ENCODE measurements at regions not wholly inside any gene's neighbourhood (a gene's known extent, or its start where the extent isn't known, plus 50 kb on each side); places are given as distances from the start of the nearest gene placed in this dataset.

- Histone ChIP-seq H3K9me3 (no peaks in the 10 kb centered on the region), H3K36me3 (ENCODE audit: control insufficient read depth, insufficient read depth, low read length) (no peaks in the 10 kb centered on the region), H3K4me1 (peaks cover under 1% of the 10 kb centered on the region; the same call in 1 of the 2 replicates), H3K27me3 (replicated peaks; ENCODE audit: control insufficient read depth, insufficient read depth, low read length) (no peaks in the 10 kb centered on the region), H3K4me3 (ENCODE audit: low read depth, low read length) (no peak overlapping the region)
- Mint-ChIP-seq H3K9me3 (ENCODE audit: unreplicated experiment) (no peaks in the 10 kb centered on the region), H3K27me3 (ENCODE audit: insufficient read depth, unreplicated experiment) (no peaks in the 10 kb centered on the region), H3K4me1 (ENCODE audit: low read depth, unreplicated experiment) (no peaks in the 10 kb centered on the region), H3K4me3 (ENCODE audit: unreplicated experiment) (no peak overlapping the region), H3K36me3 (ENCODE audit: insufficient read depth, unreplicated experiment) (peaks cover 4% of the 10 kb centered on the region), H3K27ac (ENCODE audit: unreplicated experiment) (no peak overlapping the region)
- no TSS peak for BruUV-seq (replicated peaks)
- POLR2A ChIA-PET: no interaction called here
- TF ChIP-seq, protein P1, sequence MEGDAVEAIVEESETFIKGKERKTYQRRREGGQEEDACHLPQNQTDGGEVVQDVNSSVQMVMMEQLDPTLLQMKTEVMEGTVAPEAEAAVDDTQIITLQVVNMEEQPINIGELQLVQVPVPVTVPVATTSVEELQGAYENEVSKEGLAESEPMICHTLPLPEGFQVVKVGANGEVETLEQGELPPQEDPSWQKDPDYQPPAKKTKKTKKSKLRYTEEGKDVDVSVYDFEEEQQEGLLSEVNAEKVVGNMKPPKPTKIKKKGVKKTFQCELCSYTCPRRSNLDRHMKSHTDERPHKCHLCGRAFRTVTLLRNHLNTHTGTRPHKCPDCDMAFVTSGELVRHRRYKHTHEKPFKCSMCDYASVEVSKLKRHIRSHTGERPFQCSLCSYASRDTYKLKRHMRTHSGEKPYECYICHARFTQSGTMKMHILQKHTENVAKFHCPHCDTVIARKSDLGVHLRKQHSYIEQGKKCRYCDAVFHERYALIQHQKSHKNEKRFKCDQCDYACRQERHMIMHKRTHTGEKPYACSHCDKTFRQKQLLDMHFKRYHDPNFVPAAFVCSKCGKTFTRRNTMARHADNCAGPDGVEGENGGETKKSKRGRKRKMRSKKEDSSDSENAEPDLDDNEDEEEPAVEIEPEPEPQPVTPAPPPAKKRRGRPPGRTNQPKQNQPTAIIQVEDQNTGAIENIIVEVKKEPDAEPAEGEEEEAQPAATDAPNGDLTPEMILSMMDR (IDR thresholded peaks at IDR 0.05; ENCODE audit: insufficient read depth in 1 of 2, low read depth in 1 of 2, low read length in 1 of 2, severe bottlenecking in 1 of 2, unreplicated experiment in 1 of 2): no peak
- CTCF ChIA-PET: no interaction called here
- intact Hi-C loops (cut with micrococcal nuclease; ENCODE audit: unreplicated experiment): loop anchor here (10.0 kb wide), 1 partner anchor 195 kb away; no protein-coding TSS in a partner anchor
- no peak for DNase-seq
Observed at GRCh38 chr3:76879959-76880358, 159.9 kb upstream of the ROBO2 start.

DNA sequence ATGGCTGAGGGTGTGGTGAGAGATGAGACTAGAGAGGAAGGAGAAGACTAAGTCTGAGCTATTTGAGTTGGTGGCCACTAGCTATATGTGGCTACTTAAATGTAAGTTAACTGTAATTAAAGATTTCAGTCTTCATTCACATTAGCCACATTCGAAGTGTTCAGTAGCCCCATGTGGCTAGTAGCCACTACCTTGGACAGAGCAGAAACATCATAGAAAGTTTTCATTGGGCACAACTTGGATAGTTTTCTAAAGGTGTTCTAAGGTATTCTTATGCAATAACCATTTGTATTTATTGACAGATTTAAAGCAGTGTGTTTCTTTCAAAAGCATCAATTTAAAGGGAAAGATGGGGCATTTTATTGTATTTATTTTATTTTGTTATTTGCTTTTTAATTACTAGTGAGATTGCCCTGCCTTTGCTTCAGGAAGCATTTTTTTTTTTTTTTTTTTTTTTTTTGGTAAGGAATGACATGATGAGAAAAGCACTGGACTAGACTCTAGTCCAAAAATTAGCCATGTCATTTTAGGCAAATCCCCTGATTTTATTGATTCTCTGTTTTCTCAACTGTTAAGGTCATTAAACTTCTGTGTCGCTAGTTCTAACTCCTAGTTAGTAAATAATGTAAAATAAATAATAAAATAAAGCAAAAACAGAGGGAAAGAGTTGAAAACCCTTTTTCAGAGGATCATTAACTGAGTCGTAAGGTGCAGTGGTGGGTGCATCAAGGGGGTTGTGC, 153.0 kb upstream of the ROBO2 start:
- no peak overlapping the region for H3K27ac Mint-ChIP-seq (ENCODE audit: unreplicated experiment)
- no peaks in the 10 kb centered on the region for H3K4me1 Mint-ChIP-seq (ENCODE audit: low read depth, unreplicated experiment)
- no TSS peak for BruUV-seq (replicated peaks)
- intact Hi-C loops (cut with micrococcal nuclease; ENCODE audit: unreplicated experiment): no loop called here
- H3K27me3 Mint-ChIP-seq (ENCODE audit: insufficient read depth, unreplicated experiment): no peaks in the 10 kb centered on the region
- Histone ChIP-seq H3K27me3 (replicated peaks; ENCODE audit: control insufficient read depth, insufficient read depth, low read length) (no peaks in the 10 kb centered on the region), H3K4me1 (no peaks in the 10 kb centered on the region), H3K36me3 (ENCODE audit: control insufficient read depth, insufficient read depth, low read length) (no peaks in the 10 kb centered on the region), H3K4me3 (ENCODE audit: low read depth, low read length) (no peak overlapping the region), H3K9me3 (no peaks in the 10 kb centered on the region)
- TF ChIP-seq, protein P1 (IDR thresholded peaks at IDR 0.05; ENCODE audit: insufficient read depth in 1 of 2, low read depth in 1 of 2, low read length in 1 of 2, severe bottlenecking in 1 of 2, unreplicated experiment in 1 of 2): no peak
- H3K9me3 Mint-ChIP-seq (ENCODE audit: unreplicated experiment): no peaks in the 10 kb centered on the region
- ChIA-PET POLR2A (no interaction called here), CTCF (no interaction called here)
- DNase-seq: no peak
- H3K36me3 Mint-ChIP-seq (ENCODE audit: insufficient read depth, unreplicated experiment): peaks cover 1% of the 10 kb centered on the region
- H3K4me3 Mint-ChIP-seq (ENCODE audit: unreplicated experiment): no peak overlapping the region

- H3K4me1 Mint-ChIP-seq (ENCODE audit: low read depth, unreplicated experiment): no peaks in the 10 kb centered on the region
- no peaks in the 10 kb centered on the region for H3K27me3 Mint-ChIP-seq (ENCODE audit: insufficient read depth, unreplicated experiment)
- ChIA-PET POLR2A (no interaction called here), CTCF (no interaction called here)
- TF ChIP-seq, protein P1 (IDR thresholded peaks at IDR 0.05; ENCODE audit: insufficient read depth in 1 of 2, low read depth in 1 of 2, low read length in 1 of 2, severe bottlenecking in 1 of 2, unreplicated experiment in 1 of 2): no peak
- H3K27ac Mint-ChIP-seq (ENCODE audit: unreplicated experiment): no peak overlapping the region
- H3K27me3 ChIP-seq (replicated peaks; ENCODE audit: control insufficient read depth, insufficient read depth, low read length): no peaks in the 10 kb centered on the region
- no peaks in the 10 kb centered on the region for H3K9me3 Mint-ChIP-seq (ENCODE audit: unreplicated experiment)
- no peaks in the 10 kb centered on the region for H3K36me3 ChIP-seq (ENCODE audit: control insufficient read depth, insufficient read depth, low read length)
- no peaks in the 10 kb centered on the region for H3K9me3 ChIP-seq
- intact Hi-C loops (cut with micrococcal nuclease; ENCODE audit: unreplicated experiment): no loop called here
- no TSS peak for BruUV-seq (replicated peaks)
- H3K4me1 ChIP-seq: no peaks in the 10 kb centered on the region
- DNase-seq: no peak
- no peak overlapping the region for H3K4me3 Mint-ChIP-seq (ENCODE audit: unreplicated experiment)
- H3K4me3 ChIP-seq (ENCODE audit: low read depth, low read length): no peak overlapping the region
- no peaks in the 10 kb centered on the region for H3K36me3 Mint-ChIP-seq (ENCODE audit: insufficient read depth, unreplicated experiment)
Observed at GRCh38 chr3:76888856-76889255, 151.0 kb upstream of the ROBO2 start.

Measured in Caco-2 (cell line).